ENCODE measurements at regions not wholly inside any gene's neighbourhood (a gene's known extent, or its start where the extent isn't known, plus 50 kb on each side); places are given as distances from the start of the nearest gene placed in this dataset.
"Not testable (repeated sequence)": the region's sequence is repeated elsewhere in the genome, so short reads cannot be mapped to it uniquely, and the experiment has no call there.

DNA sequence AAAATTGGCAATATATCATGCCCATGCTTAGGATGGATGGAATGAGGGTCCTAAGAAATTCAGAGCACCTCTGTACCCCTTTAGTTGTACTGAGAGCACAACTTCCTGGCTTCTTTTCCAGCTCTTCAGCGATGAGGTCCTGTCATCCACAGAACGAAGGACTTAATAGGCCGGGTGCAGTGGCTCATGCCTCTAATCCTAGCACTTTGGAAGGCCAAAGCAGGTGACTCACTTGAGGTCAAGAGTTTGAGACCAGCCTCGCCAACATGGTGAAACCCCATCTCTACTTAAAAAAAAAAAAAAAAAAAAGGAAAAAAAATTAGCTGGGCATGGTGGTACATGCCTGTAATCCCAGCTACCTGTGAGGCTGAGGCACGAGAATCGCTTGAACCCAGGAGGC is 125.3 kb upstream of the BMAL1 start:
- no TSS peak for BruUV-seq (replicated peaks)
- ChIA-PET POLR2A (interaction anchor here (0.6 kb wide), 1 partner anchor 783 kb away, joined by 3 read pairs; no protein-coding TSS in a partner anchor), CTCF (interaction anchor here (0.7 kb wide), 2 partner anchors 188 to 763 kb away, joined by 3 to 4 read pairs; no protein-coding TSS in a partner anchor)
- in situ Hi-C loops (cut with HindIII; ENCODE audit: low pct_unique_long_range_greater_than_20kb, low sequenced_read_pairs): no loop called here
- no peak overlapping the region for H3K4me3 ChIP-seq (ENCODE audit: low read depth in 2 of 2, low read length in 2 of 2)
- H3K9me3 ChIP-seq (ENCODE audit: control insufficient read depth, insufficient read depth, low read depth, low read length): no peaks in the 10 kb centered on the region
- no peaks in the 10 kb centered on the region for H3K4me1 ChIP-seq (ENCODE audit: control insufficient read depth, insufficient read depth, low read length)
- H3K27ac ChIP-seq (ENCODE audit: low read length): no peak overlapping the region
- DNase-seq (ENCODE audit: low read depth, low spot score) (no peak), ATAC-seq (no peak)
- TF ChIP-seq SIN3A (IDR thresholded peaks at IDR 0.05; ENCODE audit: borderline replicate concordance, insufficient read depth, low read depth, low read length) (no peak), TCF7L2 (IDR thresholded peaks at IDR 0.05; ENCODE audit: low read depth, low read length) (no peak), REST (IDR thresholded peaks at IDR 0.05; ENCODE audit: insufficient read depth in 1 of 2, low read depth in 2 of 2, low read length in 1 of 2) (no peak), POLR2AphosphoS5 (IDR thresholded peaks at IDR 0.05; ENCODE audit: low read depth, low read length) (no peak)
- 0 out of 2 replicates have a peak, but pooled peaks cover 4% of the 10 kb centered on the region for H3K27me3 ChIP-seq (ENCODE audit: control insufficient read depth, insufficient read depth, low read length)
- H3K36me3 ChIP-seq (ENCODE audit: control insufficient read depth, insufficient read depth, low read length): no peaks in the 10 kb centered on the region
- intact Hi-C loops (cut with micrococcal nuclease; ENCODE audit: unreplicated experiment): no loop called here

- Histone ChIP-seq H3K27me3 (ENCODE audit: control insufficient read depth, insufficient read depth, low read length) (0 out of 2 replicates have a peak, but pooled peaks cover 4% of the 10 kb centered on the region), H3K36me3 (ENCODE audit: control insufficient read depth, insufficient read depth, low read length) (no peaks in the 10 kb centered on the region), H3K4me3 (ENCODE audit: low read depth in 2 of 2, low read length in 2 of 2) (no peak overlapping the region), H3K9me3 (ENCODE audit: control insufficient read depth, insufficient read depth, low read depth, low read length) (no peaks in the 10 kb centered on the region), H3K27ac (ENCODE audit: low read length) (no peak overlapping the region), H3K4me1 (ENCODE audit: control insufficient read depth, insufficient read depth, low read length) (no peaks in the 10 kb centered on the region)
- ATAC-seq (no peak), DNase-seq (ENCODE audit: low read depth, low spot score) (no peak)
- in situ Hi-C loops (cut with HindIII; ENCODE audit: low pct_unique_long_range_greater_than_20kb, low sequenced_read_pairs) (no loop called here), intact Hi-C loops (cut with micrococcal nuclease; ENCODE audit: unreplicated experiment) (no loop called here)
- no peak for TF ChIP-seq SIN3A (IDR thresholded peaks at IDR 0.05; ENCODE audit: borderline replicate concordance, insufficient read depth, low read depth, low read length)
- TF ChIP-seq REST (IDR thresholded peaks at IDR 0.05; ENCODE audit: insufficient read depth in 1 of 2, low read depth in 2 of 2, low read length in 1 of 2): no peak
- peak; percentile 42; the same call in 1 of the 2 replicates for TF ChIP-seq CTCF (IDR thresholded peaks at IDR 0.05)
- TF ChIP-seq TCF7L2 (IDR thresholded peaks at IDR 0.05; ENCODE audit: low read depth, low read length): no peak
- CTCF ChIA-PET: interaction anchor here (0.7 to 1.3 kb wide), 3 partner anchors 188 to 764 kb away, joined by 3 to 4 read pairs (median 4); no protein-coding TSS in a partner anchor
- BruUV-seq (replicated peaks): no TSS peak
- POLR2A ChIA-PET: interaction anchor here (0.6 kb wide), 2 partner anchors 582 to 783 kb away, joined by 3 read pairs; no protein-coding TSS in a partner anchor
Measured at GRCh38 chr11:13152736-13153541, 124.7 kb upstream of the BMAL1 start.

- DNase-seq (ENCODE audit: low read depth, low spot score); CTCF ChIA-PET; H3K4me1 ChIP-seq (ENCODE audit: control insufficient read depth, insufficient read depth, low read length); H3K27ac ChIP-seq (ENCODE audit: low read length); ATAC-seq; BruUV-seq (replicated peaks); H3K4me3 ChIP-seq (ENCODE audit: low read depth in 2 of 2, low read length in 2 of 2); H3K27me3 ChIP-seq (ENCODE audit: control insufficient read depth, insufficient read depth, low read length); H3K36me3 ChIP-seq (ENCODE audit: control insufficient read depth, insufficient read depth, low read length); POLR2A ChIA-PET; intact Hi-C loops (cut with micrococcal nuclease; ENCODE audit: unreplicated experiment); in situ Hi-C loops (cut with HindIII; ENCODE audit: low pct_unique_long_range_greater_than_20kb, low sequenced_read_pairs); H3K9me3 ChIP-seq (ENCODE audit: control insufficient read depth, insufficient read depth, low read depth, low read length): not testable (repeated sequence)
Measured at GRCh38 chr11:13154374-13154773, 123.2 kb upstream of the BMAL1 start.

All from Panc1 (cell line).